ENCODE measurements at regions not wholly inside any gene's neighbourhood (a gene's known extent, or its start where the extent isn't known, plus 50 kb on each side); places are given as distances from the start of the nearest gene placed in this dataset.
A peak's percentile ranks its signal among the peaks of the same experiment; 100 is the strongest.

- Histone ChIP-seq H3K9ac (replicated peaks in 1 of 4; ENCODE audit: extremely low read depth in 1 of 4, low read depth in 3 of 4, low read length in 3 of 4) (no peak overlapping the region), H3K79me1 (ENCODE audit: low read depth, low read length) (peaks cover 6% of the 10 kb centered on the region), H2AFZ (ENCODE audit: low read length) (no peak overlapping the region), H2AK5ac (ENCODE audit: low read depth, low read length) (no peak overlapping the region), H2BK120ac (replicated peaks; ENCODE audit: low read depth, low read length) (no peak overlapping the region), H3K4me3 (ENCODE audit: extremely low read depth in 1 of 4, insufficient read depth in 2 of 4, low read depth in 3 of 4, low read length in 4 of 4) (no peak overlapping the region), H3K36me3 (ENCODE audit: control insufficient read depth in 2 of 4, insufficient read depth in 4 of 4, low read length in 3 of 4) (peaks cover 18 to 95% (median 49%) of the 10 kb centered on the region in 4 experiments), H4K20me1 (replicated peaks in 1 of 2; ENCODE audit: control insufficient read depth in 1 of 2, insufficient read depth in 2 of 2, low read length in 2 of 2) (peaks cover 2 to 4% of the 10 kb centered on the region in 2 experiments), H3K4me1 (replicated peaks in 1 of 4; ENCODE audit: control insufficient read depth in 3 of 4, insufficient read depth in 4 of 4, low read length in 3 of 4) (peaks cover 14 to 41% (median 27%) of the 10 kb centered on the region in 4 experiments), H2BK15ac (ENCODE audit: low read length) (no peak overlapping the region), H3K23me2 (ENCODE audit: low read depth, low read length) (peaks cover 3% of the 10 kb centered on the region; the same call in 1 of the 2 replicates), H4K8ac (ENCODE audit: extremely low read depth, insufficient read depth, low read length) (no peak overlapping the region), H4K91ac (replicated peaks; ENCODE audit: insufficient read length, low read length) (no peak overlapping the region), H3K4me2 (ENCODE audit: insufficient read depth in 1 of 2, low read depth in 2 of 2, low read length in 2 of 2) (no peak overlapping the region), H3K18ac (ENCODE audit: extremely low read depth, low read length) (no peak overlapping the region), H3K27ac (ENCODE audit: low read depth, low read length) (no peak overlapping the region), H3K56ac (replicated peaks; ENCODE audit: insufficient read length, low read depth, low read length) (no peak overlapping the region), H2BK12ac (ENCODE audit: low read depth, low read length) (no peak overlapping the region), H3K23ac (ENCODE audit: insufficient read length) (no peak overlapping the region), H3K14ac (ENCODE audit: insufficient read length) (no peak overlapping the region), H4K5ac (ENCODE audit: insufficient read length, low read depth, low read length) (no peak overlapping the region), H3K79me2 (ENCODE audit: control insufficient read depth in 1 of 2, insufficient read depth in 2 of 2, low read length in 2 of 2) (peaks cover 0 to 3% of the 10 kb centered on the region in 2 experiments; a peak in 1 of 4 replicates), H3K4ac (replicated peaks; ENCODE audit: insufficient read length, low read depth, low read length) (no peak overlapping the region), H3K9me3 (ENCODE audit: insufficient read depth in 2 of 2, low read depth in 1 of 2, low read length in 1 of 2) (no peaks in the 10 kb centered on the region), H2BK20ac (ENCODE audit: low read length) (no peak overlapping the region), H3K27me3 (replicated peaks in 1 of 4; ENCODE audit: control insufficient read depth in 3 of 4, extremely low read depth in 1 of 4, insufficient read depth in 3 of 4, low read length in 3 of 4) (no peaks in the 10 kb centered on the region), H2BK5ac (ENCODE audit: low read depth, low read length) (no peak overlapping the region)
- POLR2A ChIA-PET (ENCODE audit: partially characterized antibody) = interaction anchor here (0.6 to 3.2 kb wide), 18 partner anchors 9 to 226 kb away, joined by 3 to 65 read pairs (median 8); no protein-coding TSS in a partner anchor
- CTCF ChIA-PET (ENCODE audit: partially characterized antibody) = interaction anchor here (0.7 to 1.6 kb wide), 7 partner anchors 15 to 105 kb away, joined by 3 to 7 read pairs (median 4); no protein-coding TSS in a partner anchor
- TF ChIP-seq ZNF274 (IDR thresholded peaks at IDR 0.05; ENCODE audit: borderline replicate concordance, extremely low read depth, low read length) (no peak), SAP30 (IDR thresholded peaks at IDR 0.05; ENCODE audit: insufficient read depth, insufficient replicate concordance, low read length) (no peak), RXRA (IDR thresholded peaks at IDR 0.05; ENCODE audit: insufficient read depth, low read depth, low read length) (no peak), POLR2A (IDR thresholded peaks at IDR 0.05; ENCODE audit: control extremely low read depth in 1 of 2, low read depth in 2 of 2, low read length in 2 of 2) (peak; percentile 8 to 20; a peak in 2 of 3 replicates)
- DNase-seq (ENCODE audit: low read depth in 1 of 2, low spot score in 2 of 2) (no peak), FAIRE-seq (no peak)
These were observed 123.8 kb downstream of the TLR5 start for GRCh38 chr1:223019256-223019655.
